Erythroblast (primary cell): ENCODE measurements at regions not wholly inside any gene's neighbourhood (a gene's known extent, or its start where the extent isn't known, plus 50 kb on each side); places are given as distances from the start of the nearest gene placed in this dataset.
"Not testable (repeated sequence)": the region's sequence is repeated elsewhere in the genome, so short reads cannot be mapped to it uniquely, and the experiment has no call there.

ENCODE experiments used
- GATA1 ChIP-seq: IDR thresholded peaks from 2 replicates; pipeline ENCODE4 v1.6.1; 2011; ENCODE audit warnings: low read depth, mild to moderate bottlenecking, control low read depth, low read length, moderate library complexity
- POLR2A ChIP-seq: IDR thresholded peaks from 2 replicates; pipeline ENCODE4 v1.6.1; 2011; ENCODE audit warnings: mild to moderate bottlenecking, low read length

DNA sequence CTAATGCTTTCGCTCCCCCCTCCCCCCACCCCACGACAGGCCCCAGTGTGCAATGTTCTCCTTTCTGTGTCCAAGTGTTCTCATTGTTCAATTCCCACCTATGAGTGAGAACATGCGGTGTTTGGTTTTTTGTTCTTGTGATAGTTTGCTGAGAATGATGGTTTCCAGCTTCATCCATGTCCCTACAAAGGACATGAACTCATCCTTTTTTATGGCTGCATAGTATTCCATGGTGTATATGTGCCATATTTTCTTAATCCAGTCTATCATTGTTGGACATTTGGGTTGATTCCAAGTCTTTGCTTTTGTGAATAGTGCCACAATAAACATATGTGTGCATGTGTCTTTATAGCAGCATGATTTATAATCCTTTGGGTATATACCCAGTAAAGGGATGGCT, 58.5 kb upstream of the HUNK start:
- TF ChIP-seq POLR2A, GATA1: not testable (repeated sequence)
